Head of caudate nucleus (tissue), 42 donors: ENCODE measurements at regions not wholly inside any gene's neighbourhood (a gene's known extent, or its start where the extent isn't known, plus 50 kb on each side); places are given as distances from the start of the nearest gene placed in this dataset.
A peak's percentile ranks its signal among the peaks of the same experiment; 100 is the strongest.

Experiments
- DNase-seq, 42 donors: peaks; one replicate each; pipeline versions ENCODE4 v3.0.0 to v3.0.0-alpha.2; 2020 to 2021; ENCODE audit warnings: mixed read lengths in 7 of 42
- intact Hi-C: fragments of 100-400 bp; cut with DNase I; formaldehyde crosslinking; loops from one replicate; pipeline ENCODE4 v1.15.0; 2022

DNA sequence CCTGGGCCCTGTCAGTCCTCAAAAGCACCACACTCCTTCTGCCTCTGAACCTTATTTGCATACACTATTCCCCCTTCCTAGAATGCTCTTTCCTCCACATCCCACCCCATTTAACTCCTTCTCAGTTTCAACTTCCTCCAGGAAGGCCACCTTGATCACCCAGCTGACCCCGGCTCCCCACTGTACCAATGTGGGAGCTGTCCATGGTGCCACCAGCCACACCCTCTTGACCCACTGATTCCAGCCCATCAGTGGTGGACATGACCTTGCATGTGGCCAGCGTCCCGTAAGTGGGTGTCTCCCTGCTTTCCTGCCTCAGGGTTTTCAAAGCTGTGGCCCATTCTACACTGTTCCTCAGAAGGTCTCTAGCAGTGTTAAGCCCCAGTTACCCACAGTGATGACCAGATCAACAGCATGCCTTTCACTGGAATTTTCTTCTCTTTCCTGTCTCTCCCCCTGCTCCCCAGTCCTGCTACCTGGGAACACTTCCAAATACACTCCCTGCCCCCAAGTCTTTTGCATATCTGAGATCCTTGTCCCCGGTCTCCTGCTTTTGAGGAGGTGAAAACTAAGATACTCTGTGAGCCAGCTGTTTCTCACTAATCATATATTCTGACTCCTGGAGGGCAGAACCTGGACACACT, 346.6 kb downstream of the MN1 start:
- intact Hi-C loops, result no loop called here

DNA sequence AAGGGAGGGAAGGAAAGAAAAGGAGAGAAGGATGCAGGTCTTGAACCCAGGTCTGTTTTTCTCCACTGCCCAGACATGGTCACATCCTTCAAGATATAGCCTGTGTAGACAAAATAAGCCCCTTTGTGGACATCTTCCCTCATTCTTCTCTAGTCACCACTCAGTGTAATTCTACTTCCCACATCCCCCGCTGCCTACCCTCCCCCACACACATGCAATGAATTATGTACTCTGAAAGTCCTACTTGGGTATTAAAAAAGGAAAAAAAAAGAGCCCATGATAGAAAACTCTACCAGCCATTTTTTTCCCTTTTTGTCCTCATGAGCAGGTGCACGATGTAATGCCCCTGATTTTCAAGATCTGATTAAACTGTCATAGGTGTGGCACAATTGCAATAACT, 346.0 kb downstream of the MN1 start:
- intact Hi-C loops, result no loop called here
- no peak for DNase-seq

More for the DNA sequence above, 346.6 kb downstream of the MN1 start:
- no peak for DNase-seq

DNA sequence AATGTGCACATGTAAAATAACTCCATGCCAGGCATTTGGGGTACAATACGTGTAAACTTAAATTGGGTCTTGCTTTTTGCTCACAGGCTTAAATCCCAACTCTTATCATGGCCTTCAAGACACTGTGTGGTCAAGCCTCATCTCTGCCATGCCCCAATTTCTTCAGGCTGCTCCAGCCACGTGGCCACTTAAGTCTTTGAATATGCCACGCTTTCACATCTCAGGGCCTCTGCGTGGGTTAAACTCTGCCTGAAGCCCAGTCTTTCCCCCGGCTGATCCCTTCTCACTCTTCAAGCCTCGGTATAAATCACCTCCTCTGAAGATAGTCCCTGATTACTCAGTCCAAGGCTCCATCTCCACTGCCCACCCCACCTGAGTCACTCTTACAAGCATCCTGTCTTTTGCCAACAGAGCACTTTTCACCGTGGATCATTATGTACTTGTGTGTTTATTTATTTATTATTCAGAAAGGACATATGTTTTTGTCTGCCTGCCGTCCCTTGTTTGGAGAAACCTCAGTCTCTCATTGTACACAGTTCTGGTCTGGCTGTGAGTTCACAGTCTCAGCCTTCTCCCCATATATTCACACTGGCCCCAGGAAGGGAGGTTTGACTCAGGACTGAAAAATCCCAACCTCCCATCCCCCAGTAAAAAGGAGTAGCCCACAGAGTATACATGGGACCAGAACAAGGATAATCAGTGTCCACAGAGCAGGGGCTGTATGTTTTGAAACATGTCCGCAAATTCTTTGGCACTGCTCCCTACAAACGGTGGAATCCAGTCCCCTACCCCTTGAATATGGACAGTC, 344.7 kb downstream of the MN1 start:
- DNase-seq, result no peak
- intact Hi-C loops, result no loop called here

DNA sequence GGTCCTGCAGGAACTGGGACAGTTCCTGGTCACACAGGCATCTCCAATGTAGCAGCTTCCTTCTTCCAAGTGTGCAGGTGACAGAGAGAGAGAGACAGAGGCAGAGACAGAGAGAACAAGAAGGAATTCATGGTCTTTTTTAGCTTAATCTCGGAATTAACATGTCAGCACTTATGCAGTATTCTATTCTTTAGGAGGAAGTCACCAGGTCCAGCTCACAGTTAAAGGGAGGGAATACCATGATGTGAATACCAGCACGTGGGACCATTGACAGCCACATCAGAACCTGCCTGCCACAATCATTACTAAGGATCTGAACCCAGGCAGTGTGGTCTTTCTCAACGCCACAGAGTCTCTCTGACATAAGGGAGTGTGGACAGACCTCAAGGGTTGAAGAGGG, 341.6 kb downstream of the MN1 start:
- DNase-seq, result no peak
- intact Hi-C loops, result no loop called here

DNA sequence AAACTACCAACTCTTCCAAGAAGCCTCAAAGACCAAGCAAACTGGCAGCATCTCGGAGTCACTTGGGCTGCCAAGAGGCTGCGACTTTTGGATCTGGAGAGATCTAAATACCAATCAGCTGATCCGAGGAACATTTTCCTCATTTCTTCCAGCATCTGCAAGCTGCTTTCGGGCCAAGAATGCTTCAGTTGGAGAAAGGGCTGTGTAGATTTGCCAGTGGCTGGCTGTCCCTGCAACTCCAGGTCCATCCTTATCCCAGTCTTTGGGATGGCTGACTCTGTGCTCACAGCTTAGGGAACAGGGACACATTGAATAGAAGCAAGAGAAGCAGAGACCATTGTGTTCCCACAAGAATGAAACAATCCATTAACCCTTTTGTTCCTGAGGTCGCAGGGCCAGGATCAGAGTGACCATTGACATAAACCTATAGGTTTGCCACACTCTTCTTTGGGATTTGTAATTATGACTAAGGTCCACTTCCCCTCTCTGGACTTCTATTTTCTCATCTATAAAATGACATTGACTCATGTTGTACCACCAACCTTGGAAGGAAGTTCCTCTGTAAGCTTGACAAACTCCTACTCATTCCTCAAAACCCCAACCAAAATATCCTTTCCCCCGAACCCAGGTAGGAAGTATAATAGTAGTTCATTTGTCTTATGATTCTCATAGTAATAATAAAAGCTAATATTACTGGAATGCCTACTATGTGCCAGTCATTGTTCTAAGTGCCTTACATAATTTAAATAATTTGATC, 340.8 kb downstream of the MN1 start:
- peak in 9 of 42 donors; percentile 11 to 50 (median 31) for DNase-seq
- intact Hi-C loops, result no loop called here

DNA sequence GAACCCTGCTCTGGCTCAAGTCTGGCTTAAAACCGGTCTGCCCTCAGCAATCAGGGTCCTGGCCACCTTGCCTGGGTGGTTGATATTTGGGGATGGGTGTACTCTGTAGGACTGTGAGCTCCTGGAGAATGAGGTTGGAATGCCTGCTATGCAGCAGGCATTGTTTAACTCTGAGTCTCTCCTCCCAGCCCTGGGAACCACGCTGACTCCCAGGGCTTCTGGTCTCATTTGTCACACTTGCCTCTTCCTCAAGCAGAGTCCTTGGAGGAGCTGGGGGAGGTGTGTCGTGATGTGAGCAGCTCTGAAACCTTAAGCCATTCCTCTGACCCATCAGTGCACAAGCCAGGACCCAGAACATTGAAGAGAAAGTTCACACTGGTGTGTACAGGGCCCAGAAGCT, 340.1 kb downstream of the MN1 start:
- DNase-seq, result no peak
- intact Hi-C loops, result no loop called here

DNA sequence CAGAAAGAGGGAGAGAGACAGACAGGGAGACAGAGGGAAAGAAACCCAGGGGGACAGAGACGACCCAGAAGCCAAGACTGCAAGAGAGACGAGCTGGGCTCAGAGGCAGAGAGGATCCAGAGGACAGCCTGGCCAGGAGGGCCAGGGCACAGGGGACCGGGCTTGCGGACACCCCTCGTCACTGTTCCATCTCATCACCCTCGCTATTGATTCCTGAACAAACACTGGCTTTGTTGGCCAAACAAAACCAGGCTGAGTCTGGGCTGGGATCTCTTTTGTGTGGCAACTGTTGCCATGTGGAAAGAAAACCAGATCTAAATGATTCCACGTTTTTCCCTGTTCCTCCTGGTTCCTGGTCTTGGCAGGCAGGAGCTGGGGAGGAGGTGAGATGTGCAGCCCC, 339.4 kb downstream of the MN1 start:
- DNase-seq, result peak in 41 of 42 donors; percentile 10 to 85 (median 57)
- intact Hi-C loops, result no loop called here

DNA sequence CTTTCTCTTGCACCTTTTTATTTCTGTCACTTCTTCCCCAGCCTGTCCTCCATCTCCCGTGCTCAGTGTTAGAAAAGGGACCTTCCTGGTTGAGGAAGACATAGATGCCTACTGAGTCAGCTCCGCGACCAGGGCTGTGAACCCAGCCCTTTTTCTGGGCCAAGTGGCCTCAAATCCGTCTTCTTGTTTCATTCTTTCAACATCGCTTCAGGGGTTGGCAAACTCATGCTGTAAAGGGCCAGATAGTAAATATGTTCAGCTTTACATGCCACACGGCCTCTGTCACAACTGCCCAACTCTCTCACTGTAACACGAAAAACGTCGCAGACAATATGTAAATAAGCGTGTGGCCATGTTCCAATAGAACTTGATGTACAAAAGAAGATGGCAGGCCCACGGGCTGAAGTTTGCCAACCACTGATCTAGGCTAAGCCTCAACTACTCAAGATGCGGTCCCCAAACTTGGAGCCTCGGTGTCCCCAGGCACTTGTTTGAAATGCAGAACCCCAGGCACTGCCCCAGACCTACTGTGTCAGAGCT, 338.4 kb downstream of the MN1 start:
- intact Hi-C loops, result no loop called here
- no peak for DNase-seq

DNA sequence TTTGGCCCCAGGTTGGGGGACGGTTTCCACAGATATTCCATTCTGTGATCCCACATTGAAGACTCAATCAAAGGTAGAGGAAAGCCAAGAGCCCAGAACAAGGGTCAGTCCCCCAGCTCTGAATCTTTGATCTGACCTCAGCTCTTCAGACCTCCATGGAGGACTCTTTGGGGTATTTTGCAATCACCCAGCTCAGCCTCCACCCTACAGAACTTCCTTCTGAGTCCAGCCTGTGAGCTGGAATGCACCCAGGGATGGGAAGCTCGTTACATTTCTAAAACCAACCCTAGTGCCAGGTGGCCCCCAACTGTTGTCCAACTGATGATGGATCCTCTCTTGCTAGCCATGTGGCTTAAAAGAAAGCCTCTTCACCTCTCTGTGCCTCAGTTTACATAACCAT, 335.3 kb downstream of the MN1 start:
- no peak for DNase-seq
- intact Hi-C loops, result no loop called here

DNA sequence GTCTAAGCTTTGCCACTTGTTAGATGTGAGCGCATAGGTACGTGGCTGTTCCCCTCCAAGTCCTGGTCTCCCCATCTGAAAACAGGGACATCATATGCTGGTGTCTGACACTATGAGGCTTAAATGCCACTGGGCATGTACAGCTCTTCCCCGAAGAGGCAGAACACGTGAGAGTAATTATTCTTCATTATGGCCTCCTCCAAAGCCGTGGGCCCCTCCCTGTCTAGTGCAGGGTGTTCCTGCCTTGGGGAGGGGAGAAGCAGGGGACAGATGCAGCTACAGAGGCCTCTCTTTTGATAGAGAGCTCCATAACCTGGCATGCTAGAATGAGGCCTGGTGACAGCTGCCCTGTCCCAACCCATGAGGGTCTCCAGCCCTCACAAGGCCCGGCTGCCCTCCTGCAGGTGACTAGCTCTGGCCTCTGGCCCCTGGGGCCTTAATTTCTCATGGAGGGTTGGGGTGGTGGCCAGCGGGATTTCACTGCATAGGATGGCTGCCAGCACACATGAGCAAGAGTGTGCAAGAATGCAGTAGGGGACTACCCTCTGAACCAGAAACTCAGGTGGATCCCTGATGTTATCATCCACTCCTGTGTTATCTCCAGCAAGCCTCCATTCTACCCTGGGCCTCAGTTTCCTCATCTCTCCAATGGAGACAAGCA, 334.6 kb downstream of the MN1 start:
- intact Hi-C loops, result no loop called here
- no peak for DNase-seq

DNA sequence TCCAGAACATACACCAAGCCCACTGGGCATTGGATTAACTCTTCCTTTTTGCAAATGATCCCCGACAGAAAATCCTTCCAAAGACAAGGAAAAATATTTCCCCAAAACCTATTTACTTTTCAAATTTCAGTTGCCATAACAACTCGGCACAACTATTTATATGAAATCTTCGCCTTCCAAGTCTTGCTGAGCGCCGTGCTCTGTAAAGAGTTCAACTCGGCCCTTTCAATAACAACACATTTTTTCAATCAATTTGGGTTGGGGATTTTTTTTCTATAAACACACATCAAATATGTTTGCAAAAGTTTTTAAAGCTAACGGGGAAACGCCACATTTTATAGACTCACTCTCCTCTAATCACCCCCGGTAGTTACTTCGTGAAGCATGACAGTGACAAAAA, 333.8 kb downstream of the MN1 start:
- no peak for DNase-seq
- intact Hi-C loops, result no loop called here

DNA sequence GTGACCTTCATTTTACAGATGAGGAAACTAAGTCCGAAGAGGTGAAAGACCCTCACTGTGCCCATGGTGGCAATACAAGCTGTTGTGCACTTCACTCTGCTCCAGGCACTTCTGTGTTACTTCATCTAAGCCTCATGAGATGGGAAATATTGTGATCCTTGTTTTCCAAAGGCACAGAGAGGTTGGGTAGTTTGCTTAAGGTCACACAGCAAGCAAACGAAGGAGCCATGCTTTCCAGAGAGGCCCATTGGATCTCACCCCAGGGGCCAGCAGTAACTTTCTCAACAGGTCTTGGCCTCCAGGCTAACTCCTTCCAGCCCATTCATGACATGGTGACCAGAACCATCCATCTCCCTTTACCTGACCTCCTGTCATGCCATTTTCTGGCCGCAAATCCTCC, 332.8 kb downstream of the MN1 start:
- no peak for DNase-seq
- intact Hi-C loops, result no loop called here

DNA sequence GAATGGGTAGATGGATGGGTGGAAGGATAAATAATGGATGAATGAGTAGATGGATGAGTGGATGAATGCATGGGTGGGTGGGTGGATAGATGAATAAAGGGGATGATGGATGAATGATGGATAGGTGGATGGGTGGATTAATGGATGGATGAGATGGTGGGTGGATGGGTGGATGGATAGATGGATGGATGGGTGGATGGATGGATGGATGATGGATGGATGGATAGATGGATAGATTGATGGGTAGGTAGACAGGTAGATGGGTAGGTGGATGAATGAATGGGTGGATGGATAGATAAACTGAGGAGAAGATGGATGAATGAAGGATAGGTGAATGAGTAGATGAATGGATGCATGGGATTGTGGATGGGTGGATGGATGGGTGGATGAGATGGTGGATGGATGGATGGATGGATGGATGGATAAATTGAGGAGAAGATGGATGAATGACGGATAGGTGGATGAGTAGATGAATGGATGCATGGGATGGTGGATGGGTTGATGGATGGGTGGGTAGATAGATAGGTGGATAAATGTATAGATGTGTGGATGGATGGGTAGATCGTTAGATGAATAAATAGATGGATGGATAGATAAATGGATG, 331.3 kb downstream of the MN1 start:
- intact Hi-C loops, result no loop called here

DNA sequence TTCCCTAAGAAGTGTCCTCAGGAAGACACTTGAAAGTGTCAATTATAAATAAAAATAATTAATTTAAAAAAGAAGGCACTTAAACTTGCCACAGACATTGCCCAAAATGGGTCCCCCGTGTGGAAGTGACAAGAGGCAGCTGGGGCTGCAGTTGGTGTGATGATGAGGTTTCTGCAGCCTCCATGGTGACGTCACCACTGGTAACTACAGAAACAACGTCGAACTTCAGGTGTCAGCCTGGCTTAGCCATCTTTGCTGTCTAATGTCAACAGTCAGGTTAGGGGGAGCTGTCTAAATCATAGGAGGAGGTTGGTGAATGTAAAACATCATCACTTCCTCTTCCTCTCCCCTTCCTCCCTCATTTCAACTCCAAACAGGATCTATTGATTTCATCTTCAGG, 328.6 kb downstream of the MN1 start:
- no peak for DNase-seq
- intact Hi-C loops, result no loop called here

More for the DNA sequence above, 331.3 kb downstream of the MN1 start:
- no peak for DNase-seq

DNA sequence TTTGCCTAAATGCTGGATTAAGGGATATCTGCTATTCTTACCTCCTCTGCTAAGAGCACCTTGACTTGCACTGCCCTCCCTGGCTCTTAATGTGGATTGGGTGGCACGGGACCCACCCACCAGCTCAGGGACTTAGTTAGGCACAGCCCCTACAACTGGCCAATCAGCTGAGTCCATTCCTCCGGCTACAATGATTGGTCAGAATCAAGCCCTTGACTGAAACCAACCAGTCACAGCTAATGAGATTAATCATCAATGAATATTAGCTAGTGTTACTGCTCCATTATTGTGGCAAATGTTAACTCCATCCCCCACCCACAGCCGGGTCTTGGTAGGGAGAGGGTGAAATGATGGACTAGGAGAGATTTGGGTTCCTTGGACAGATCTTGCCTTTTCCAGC, 328.0 kb downstream of the MN1 start:
- DNase-seq, result no peak
- intact Hi-C loops, result no loop called here

DNA sequence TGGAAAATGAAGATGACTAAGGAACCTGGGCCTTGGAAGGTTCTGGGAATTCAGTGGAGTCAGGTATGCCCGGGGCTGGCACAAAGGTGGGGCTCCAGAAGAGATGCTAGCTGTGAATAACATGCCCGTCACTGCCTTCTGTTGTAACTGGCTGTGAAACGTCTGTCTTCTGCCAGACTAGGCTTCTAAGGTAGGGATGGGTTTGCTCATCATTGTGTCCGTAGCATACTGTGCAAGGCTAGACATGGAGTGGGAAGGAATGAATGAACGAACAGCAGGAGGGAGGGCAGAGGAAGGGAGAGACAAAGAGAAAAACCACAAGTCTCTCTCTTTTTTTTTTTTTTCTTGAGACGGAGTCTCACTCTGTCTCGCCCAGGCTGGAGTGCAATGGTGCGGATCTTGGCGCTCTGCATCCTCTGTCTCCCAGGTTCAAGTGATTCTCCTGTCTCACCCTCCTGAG, 327.4 kb downstream of the MN1 start:
- intact Hi-C loops, result no loop called here
- no peak for DNase-seq

DNA sequence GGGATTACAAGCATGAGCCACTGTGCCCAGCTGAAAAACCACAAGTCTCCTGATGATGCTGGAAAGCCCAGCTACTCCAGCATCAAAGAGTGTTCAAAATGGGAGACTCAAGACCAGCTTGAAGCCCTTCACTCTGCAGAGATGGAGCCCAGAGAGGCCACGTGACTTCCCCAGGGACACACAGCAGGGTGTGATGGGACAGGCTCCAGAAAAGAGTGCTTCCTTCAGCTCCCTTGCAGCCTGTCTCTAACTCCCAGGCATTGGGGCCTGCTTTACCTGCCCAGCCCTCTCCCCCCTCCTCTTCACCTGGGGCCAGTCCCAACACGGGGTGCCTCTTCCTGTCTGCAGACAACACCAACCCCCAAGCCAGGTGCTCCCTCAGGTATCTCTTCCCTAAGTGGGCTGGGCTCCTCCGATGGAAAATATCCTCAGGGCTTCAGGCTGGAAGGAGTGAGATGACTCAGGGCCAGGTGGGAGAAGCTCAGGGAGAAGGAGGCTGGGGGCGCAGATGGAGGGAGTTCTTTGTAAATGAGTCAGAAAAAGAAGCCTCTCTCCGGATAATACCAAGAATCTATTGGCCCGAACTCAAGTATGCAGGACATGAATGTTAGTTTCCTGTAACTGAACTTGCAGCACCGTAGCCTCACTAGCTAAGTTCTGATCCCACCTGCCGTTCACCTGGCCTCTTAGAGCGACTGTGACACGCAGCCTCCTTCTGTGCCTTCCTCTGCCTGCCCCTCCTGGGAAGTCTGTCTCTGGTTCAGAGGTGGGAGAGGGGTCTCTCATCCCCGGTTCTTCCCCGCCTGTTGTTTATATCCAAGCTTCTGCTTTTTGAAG, 326.6 kb downstream of the MN1 start:
- peak in 28 of 42 donors; percentile 13 to 80 (median 42) for DNase-seq

DNA sequence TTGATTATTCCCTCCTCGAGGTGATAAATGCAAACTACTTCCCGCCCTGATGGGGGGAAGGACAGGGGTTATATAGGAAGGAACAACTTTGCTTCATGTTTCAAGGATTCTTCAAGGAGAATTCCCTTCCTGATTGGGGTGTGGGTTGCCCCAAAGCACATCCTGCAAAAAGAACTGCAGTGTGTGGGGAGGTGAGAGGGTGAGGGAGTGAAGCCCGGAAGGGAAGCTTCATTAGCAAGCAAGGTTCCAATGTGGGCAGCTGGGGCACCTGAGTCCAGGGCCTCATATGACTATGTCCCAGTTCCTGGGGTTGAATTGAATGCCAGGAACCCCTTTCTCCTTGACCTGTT, 326.0 kb downstream of the MN1 start:
- intact Hi-C loops, result no loop called here
- peak in 2 of 42 donors; percentile 4 to 11 for DNase-seq

More for the DNA sequence above, 326.6 kb downstream of the MN1 start:
- intact Hi-C loops, result no loop called here
